EH (cell line): ENCODE measurements at regions not wholly inside any gene's neighbourhood (a gene's known extent, or its start where the extent isn't known, plus 50 kb on each side); places are given as distances from the start of the nearest gene placed in this dataset.
"Not testable (repeated sequence)": the region's sequence is repeated elsewhere in the genome, so short reads cannot be mapped to it uniquely, and the experiment has no call there.

Experiments used
- DNase-seq: peaks from one replicate; pipeline ENCODE4 v3.0.0-alpha.2; 2015; ENCODE audit warnings: low read depth

DNA sequence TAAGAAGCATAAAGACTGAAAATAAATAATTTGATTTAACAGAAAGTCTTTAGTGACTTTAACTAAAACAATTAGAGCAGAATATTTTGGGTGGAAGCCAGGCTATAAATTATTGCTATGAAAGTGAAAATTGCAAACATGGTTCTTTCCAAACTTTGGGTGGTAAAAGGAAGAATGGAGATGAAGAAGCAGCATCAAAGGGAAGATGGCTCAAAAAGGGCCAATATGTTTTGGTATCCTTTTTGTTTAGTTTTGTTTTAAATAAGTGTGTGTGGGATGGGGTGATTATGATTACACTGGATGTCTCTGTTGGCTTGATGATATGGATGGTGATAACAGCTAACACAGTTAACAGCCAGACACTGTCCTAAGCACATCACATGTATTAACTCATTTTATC lies 153.7 kb downstream of the CYB561 start:
- DNase-seq: no peak

DNA sequence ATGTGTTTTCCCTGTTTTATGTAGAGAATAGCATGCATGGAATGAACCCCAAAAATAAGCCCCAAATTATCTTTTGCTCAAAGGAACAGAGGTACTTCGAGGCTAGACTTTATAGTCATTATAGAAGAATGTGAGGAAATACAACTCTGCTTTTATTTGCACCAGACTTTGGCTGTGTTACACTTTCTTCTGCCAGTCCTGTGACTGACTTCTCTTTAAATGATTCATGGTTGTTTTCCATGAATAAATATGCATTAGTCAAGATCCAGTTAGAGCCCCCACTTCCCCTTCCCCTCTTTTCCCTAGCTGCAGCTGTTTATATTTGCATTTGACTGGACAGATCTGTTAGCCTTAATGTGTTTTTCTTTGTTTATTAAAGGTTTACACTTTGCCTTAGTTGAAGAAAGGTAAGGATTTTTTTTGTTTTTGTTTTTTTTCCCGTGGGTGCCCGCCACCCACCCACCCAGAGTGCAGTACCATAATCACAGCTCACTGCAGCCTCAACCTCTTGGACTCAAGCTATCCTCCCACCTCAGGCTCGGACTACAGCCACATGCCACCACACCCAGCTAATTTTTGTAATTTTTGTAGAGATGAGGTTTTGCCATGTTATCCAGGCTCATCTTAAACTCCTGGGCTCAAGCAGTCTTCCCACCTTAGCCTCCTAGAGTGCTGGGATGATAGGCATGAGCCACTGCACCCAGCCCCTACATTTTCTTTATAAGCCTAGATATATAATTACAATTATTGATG lies 152.6 kb downstream of the CYB561 start:
- peak; percentile 85 for DNase-seq

DNA sequence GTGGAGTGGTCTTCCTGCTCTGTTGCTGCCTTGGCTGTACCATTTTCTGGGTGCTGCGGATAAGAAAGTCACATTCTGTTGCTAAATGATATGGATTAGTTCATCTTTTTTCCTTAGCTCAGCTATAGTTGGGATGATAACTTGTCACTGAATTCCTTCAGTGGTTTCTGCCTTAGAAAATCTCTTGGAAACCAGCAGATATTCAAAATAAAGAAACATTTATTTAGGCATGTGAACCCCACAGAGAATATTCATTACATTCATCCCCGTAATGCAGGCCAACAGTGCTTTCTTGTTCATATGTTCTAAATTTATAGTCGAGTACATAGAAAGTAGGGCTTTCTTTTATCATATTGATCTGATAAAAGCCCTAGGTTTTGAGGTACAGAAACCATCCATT lies 151.3 kb downstream of the CYB561 start:
- no peak for DNase-seq

DNA sequence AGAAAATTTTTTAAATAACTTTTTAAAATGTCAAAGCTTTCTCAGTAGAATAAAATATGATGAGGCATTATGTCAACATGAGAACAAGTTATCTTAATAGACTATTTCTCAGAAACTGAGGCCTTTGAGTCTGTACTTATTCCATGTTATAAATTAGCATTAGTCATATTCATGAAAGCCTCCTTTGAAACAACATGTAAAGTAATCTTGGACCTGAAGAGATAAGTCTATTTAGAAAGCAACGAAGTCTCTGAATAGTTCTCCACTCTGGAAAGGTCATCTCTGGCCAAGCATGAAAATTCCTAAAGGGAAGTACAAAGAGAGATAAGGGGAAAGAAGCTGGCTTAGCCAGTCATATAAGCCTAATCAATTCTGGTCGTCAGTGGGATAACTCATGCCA lies 150.8 kb downstream of the CYB561 start:
- DNase-seq: peak; percentile 38

DNA sequence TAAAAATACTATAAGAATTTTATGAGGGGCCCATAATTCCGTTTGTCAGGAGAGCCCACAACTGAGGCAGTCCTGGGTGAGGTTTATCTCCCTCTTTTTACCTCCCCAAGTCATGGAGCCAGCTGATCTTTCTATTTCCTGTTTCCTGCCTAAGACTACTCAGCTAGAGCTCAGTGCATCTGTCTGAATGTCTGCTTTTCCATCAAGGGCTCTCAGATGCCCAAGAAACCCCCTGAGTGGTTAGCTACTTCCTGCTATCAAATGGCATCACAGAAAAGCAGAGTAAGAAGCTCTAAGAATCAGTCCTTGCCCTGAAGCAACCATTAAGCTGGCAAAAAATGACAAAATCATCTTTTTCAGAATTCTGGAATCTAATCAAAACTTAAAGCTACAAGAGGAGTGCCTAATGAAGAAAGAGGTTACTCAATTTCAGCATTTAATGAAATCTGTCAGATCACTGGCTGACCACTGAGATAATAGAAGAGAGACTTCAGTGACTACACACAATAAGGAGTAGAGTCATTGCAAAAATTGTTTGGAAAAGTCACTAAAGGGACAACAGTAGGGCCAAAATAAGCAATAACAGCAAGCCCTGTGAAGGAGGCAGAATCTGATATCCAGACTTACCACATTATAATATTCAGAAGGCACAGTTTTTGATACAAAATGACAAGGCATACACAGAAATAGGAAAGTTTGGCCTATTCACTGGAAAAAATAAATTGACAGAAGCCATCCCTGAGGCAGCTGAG lies 150.1 kb downstream of the CYB561 start:
- DNase-seq: no peak

DNA sequence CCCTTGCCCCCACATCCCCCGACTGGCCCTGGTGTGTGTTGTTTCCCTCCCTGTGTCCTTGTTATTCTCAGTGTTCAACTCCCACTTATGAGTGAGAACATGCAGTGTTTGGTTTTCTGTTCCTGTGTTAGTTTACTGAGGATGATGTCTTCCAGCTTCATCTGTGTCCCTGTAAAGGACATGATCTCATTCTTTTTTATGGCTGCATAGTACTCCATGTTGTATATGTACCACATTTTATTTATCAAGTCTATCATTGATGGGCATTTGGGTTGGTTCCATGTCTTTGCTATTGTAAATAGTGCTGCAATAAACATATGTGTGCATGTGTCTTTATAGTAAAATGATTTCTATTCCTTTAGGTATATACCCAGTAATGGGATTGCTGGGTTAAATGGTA lies 147.2 kb downstream of the CYB561 start:
- not testable (repeated sequence) for DNase-seq

DNA sequence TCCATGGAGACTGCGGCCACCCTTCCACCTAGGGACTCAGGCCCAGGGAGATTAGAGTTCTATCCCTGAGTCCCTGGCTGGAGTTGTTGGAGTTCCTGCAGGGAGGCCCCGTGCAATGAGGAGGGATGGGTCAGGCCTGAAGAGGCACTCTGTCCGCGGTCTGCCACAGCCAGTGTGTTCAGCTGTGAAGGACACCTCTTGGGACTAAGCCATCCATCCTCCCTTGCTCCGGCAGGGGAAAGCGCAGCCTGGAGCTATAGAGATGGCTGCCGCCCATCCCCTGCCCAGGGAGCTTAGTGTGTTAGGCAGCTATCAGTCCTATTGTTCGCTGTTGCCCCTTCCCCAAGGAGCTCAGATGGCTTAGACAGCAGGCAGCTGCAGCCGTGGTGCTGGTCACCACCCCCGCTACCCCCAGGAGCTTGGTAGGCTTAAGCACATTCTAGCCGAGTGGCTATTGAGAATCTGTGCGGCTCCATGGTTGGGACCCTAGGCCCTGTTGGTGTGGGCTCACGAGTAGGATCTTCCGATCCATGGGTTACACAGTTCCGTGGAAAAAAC lies 141.3 kb downstream of the CYB561 start:
- DNase-seq: no peak

DNA sequence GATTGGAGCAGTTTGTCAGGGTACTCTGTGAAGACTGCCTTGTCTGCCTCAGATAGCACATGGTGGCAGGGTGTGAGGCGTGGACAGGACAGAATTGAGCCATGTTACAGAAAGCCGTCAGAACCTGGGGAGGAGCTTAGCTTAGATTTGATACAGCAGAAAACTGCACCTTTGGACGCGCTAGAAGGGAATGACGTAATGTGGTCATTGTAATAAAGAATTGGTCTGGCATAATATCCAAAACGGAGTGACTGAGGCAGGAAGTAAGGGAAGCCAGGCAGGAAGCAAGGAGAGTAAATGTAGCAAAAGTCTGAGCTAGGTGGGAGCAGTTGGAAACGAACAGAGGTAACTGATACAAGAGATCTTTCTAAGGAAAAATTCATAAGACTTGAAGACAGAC lies 140.2 kb downstream of the CYB561 start:
- DNase-seq: no peak

DNA sequence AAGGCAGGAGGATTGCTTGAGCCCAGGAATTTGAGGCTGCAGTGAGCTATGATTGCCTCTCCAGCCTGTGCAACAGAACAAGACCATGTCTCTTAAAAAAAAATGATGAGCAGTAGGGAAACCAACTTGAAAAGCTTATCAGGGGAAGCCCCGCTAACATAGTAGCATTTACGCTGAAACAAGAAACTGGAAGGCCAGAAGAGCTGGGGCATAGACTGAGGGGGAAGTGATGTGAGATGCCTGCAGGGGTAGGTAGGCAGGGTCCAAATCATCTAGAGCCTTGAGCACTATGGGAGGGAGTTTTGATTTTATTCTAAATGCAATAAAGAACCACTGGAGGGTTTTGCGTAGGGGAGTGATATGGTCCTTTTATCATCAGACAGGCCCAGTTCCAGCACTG lies 139.3 kb downstream of the CYB561 start:
- DNase-seq: no peak

DNA sequence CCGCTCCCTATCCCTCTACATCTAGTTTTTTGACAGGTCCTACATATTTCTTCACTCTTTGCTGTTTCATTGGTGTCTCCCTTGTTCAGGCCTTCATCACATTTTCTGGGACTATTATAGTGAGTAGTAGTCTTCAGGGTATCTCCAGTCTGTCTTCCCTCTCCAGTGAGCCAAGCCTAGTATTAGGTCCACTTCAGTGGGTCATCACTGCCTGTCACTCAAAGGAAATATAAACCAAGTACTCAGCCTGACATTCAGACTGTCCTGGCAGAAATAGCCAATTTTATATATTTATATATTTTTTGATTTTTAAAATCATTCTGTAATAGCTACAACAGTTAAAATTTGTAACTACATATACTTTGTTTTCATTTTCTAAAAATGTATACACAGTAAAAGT lies 137.8 kb downstream of the CYB561 start:
- DNase-seq: no peak

DNA sequence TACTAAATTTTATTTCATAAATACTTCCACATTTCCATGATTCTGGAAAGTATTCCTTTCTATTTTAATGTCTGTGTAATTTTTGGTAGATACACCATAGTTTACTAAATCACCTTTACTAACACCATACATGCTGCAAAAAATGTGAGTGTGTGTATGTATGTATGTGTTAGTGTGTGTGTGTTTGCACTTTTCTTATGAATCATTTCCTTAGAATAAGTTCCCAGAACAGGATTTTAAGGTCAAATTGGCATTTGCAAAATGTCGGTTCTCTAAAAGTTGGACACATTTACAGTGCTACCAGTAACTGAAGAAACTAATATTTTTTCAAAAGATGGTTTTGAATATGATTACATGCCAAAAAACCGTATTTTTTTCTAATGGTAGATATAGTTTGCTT lies 137.1 kb downstream of the CYB561 start:
- DNase-seq: peak; percentile 36

DNA sequence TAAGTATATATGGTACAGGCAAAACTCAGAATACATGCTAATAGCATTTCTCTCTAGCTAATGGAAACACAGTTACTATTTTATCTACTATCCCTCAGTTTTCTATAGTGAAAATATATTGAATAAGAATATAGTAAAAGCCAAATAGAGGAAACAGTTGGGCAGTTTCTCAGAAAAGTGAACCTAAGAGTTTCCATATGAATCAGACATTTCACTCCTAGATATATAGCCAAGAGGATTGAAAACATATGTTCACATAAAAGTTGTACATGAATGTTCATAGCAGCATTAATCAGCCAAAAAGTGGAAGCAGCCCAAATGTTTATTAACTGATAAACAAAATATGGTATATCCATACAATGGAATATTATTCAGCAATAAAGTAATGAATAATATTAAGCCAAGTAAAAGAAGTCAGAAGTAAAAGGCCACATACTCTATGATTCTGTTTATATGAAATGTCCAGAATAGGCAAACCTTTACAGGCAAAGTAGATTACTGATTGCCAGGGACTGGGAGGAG lies 134.6 kb downstream of the CYB561 start:
- DNase-seq: no peak

DNA sequence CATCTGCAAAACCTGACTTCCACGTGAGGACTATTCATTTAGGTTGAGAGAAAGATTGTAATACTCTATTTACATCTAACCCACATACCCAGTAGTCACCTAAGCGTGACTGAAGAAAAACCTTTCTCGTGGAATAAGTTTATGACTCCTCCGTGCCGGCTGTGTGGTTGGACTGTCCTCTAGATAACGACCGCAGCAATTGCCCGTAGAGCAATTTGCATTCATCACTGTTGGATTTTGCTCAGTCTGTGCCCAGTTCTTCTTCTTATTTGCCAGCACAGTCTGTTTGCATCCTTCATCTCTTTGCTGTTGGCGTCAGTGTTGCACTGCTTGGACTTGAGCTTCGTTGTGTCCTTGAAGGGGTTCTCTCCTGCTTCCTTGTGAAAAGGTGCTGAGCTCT lies 131.3 kb downstream of the CYB561 start:
- no peak for DNase-seq

DNA sequence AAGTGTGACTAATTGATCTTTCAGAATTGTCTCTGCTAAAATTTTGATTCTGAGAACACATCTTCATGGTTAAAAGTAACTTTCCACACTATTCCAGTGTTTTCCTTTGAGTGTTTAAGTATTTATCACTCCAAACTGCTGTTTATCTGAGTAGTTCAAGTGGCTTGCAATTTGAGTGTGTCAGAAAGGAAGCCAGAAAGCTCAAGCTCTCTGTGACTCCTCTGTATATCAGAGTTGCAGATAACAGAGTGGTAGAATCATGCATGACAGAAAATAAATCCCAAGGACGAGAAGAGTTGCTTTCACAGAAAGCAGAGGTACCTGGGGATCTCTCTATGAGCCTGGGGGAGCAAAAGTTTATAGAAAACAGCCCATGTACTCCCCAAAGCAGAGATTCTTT lies 130.0 kb downstream of the CYB561 start:
- no peak for DNase-seq

DNA sequence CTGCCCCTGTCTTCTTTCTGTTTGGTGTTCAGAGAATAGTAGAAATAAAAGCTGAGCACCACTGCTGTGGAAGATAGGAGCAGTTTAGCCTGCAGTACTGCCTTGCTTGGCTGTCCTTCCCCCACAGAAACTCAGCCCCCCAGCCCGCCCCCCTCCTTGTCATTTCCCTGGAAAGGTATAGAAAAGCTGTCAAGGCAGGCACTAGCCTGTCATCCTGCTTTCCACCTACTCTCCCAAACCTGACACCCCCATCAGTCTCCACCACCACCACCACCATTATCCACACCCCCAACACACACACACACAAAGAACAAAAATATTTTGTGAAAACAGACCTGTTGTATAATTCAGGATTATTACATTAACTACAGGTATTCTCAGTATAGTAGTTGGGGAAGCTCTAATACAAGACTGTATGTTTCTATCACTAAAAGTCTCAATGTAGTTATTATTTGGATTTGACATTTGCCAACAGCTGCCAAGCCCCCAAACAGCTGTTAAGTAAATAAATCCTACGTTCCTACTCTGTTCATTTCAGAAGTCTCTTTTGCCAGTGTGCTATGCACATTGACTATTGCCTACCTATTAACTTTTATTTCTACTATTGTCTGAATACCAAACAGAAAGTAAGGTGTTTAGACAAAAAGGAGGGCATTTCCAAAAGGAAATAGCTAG lies 128.8 kb downstream of the CYB561 start:
- DNase-seq: no peak

DNA sequence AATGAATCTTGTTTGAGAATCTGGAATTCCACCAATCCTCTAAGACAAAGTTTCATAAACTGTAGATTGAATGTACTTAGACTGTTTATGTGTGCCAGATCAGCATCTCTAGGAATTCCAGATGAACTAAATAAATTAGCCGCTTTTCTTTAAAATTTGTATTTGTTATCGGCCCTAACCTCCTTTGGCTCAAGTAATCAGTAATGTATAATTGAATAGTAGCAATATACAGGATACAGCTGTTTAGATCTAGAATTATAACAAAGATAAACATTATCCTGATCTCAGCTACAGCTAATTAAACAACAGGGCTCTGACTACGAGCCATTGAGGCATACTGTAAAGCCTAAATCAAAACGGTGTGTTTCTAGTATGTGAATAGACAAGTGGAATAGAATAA lies 120.3 kb downstream of the CYB561 start:
- DNase-seq: no peak

DNA sequence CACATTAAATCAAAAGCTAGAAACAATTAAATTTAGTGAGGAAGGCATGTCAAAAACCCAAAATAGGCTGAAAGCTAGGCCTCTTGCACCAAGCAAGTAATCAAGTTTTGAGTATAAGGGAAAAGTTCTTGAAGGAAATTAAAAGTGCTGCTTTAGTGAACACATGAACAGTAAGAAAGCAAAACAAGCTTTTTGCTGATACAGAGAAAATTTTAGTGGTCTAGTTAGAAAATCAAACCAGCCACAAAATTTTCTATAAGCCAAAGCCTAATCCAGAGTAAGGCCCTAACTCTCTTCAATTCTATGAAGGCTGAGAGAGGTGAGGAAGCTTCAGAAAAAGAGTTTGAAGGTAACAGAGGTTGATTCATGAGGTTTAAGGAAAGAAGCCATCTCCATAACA lies 116.2 kb downstream of the CYB561 start:
- DNase-seq: no peak

DNA sequence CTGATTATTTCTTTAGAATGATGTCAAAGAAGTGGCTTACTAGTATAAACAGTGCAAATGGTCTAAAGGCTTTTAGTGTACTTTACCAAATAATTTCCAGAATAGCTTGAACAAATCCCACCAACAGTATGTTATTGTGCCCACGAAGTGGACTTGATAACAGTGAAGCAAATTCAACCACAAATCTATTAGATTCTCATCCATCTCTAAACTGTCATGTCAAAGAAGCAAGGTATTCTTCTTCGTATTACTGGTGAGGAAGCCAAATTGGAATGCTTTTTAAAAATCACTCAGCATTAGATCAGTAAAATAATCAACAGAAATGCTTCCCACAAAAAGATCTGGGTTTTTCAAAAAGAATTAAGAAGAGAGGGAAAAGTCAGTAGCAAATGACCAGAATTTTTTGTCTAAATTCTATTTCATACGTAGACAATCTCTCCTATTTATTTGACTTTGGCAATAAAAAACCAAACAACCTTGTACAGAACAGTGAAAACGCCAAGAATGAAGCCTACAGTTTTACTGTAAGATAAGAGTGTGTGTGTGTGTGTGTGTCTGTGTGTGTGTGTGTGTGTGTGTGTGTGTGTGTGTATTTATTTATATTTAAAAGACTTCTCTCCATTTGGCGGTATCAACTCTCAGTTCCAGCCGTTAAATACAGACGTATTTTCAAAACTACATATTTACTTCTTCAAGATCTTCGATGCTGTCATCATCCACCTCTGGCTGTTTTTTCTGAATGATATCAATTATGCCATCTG lies 114.6 kb downstream of the CYB561 start:
- DNase-seq: no peak

DNA sequence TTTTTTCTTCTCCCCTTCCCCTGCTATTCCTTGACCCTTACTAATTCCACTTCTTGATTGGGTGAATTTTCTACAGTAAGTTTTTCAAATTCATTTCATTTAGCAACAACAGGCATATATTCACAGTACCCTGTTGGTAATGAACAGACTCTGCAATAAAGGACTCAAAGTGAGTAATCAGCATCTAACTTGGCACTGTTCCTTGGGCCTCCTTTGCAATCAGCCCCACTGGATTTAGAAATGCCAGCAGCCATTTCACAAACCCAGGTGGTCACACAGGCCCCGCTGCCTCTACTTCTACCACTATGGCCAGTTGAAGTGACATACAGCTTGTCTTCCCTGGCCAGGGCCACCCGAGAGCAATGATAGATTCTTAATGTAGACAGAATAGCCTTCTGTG lies 113.8 kb downstream of the CYB561 start:
- DNase-seq: no peak

DNA sequence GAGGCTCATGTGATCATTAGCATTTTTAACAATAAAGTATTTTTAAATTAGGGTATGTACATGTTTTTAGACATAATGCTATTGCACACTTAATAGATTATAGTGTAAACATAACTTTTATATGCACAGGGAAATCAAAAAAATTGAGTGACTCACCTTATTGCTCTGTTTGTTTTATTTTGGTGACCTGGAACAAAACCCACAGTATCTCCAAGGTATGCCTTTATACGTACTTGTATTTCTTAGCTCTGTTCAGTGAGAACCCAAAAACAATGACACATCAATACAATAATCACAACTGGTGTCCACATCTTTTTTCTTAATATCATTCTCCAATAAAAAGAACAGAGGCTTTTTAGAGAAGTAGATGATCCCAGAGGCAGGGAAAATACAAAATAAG lies 112.2 kb downstream of the CYB561 start:
- no peak for DNase-seq

DNA sequence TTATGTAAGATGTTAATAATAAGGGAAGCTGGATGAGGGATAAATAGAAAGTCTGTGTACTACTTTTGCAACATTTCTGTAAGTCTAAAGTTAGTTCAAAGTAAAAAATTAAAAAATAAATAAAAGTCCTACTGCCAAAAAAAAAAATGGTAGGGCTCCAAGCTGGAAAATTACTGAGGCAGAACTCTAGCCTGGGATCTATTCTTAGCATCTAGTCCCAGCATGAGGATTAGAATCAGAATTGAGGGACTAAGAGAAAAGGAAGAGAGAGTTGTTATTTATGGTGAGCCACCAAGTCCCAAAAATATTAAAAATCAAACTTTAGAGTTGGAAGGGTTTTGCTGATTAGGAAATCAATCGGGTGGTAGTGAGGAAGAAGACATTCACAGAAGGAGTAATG lies 110.3 kb downstream of the CYB561 start:
- DNase-seq: peak; percentile 29

DNA sequence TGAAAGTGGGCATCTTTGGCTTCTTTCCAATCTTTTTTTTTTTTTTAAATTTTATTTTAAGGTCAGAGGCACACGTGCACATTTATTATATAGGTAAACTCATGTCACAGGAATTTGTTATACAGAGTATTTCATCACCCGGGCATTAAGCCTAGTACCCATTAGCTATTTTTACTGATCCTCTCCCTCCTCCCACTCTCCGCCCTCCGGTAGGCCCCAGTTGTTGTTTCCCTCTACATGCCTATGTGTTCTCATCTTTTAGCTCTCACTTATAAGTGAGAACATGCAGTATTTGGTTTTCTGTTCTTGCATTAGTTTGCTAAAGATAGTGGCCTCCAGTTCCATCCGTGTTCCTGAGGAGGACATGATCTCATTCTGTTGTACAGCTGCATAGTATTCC lies 108.5 kb downstream of the CYB561 start:
- peak; percentile 35 for DNase-seq
